Liver (tissue), 3 donors: ENCODE measurements at regions not wholly inside any gene's neighbourhood (a gene's known extent, or its start where the extent isn't known, plus 50 kb on each side); places are given as distances from the start of the nearest gene placed in this dataset.

Experiments used
- CTCF ChIP-seq: fragments of 150-350 bp; IDR thresholded peaks from 2 replicates; pipeline ENCODE4 v1.5.1; 2017; ENCODE audit warnings: improper control_type of control experiment, low read depth, low read length; ENCODE audit not compliant: missing input control
- REST ChIP-seq: IDR thresholded peaks from 2 replicates; pipeline ENCODE4 v1.6.1; 2016; ENCODE audit warnings: antibody characterized with exemption, mild to moderate bottlenecking
- RXRA ChIP-seq, 2 donors: IDR thresholded peaks; 2 replicates each; pipeline ENCODE4 v1.6.1; 2017 to 2018; ENCODE audit warnings: antibody characterized with exemption in 2 of 2, mild to moderate bottlenecking in 1 of 2
- TAF1 ChIP-seq: conservative IDR thresholded peaks from 2 replicates; pipeline ENCODE4 v1.6.1; 2016; ENCODE audit warnings: antibody characterized with exemption, mild to moderate bottlenecking
- donor health status: healthy.
- donor health status: healthy.

DNA sequence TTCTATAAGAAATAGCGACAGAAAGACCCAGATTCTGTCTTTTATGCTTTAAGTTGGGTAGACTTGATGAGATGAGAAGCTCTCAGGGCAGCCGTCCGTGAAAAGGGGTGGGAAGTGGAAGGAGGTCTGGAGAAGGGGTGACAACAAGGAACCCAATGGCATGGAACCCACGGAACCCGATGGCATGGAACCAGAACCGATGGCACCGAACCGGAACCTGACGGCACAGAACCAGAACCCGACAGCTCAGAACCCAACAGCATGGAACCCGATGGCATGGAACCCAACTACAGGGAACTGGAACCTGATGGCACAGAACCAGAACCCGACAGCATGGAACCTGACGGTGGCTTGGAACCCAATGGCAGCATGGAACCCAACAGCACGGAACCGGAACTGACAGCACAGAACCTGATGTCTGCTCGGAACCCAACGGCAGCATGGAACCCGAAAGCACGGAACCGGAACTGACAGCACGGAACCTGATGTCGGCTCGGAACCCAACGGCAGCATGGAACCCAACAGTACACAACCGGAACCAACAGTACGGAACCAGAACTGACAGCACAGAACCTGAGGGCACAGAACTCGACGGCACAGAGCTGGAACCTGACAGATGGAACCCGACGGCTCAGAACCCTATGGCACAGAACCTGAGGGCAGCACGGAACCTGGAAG, 155.2 kb downstream of the TMEM18 start:
- TF ChIP-seq REST (no peak), CTCF (no peak), RXRA (IDR thresholded peaks at IDR 0.05) (no peak), TAF1 (no peak)
